RWPE2 (cell line): ENCODE measurements at regions not wholly inside any gene's neighbourhood (a gene's known extent, or its start where the extent isn't known, plus 50 kb on each side); places are given as distances from the start of the nearest gene placed in this dataset.

ENCODE experiments used
- ATAC-seq: fragments of 200-7000 bp; cut with Tn5 transposase; 3 replicates; pipeline ENCODE4 v1.9.1; 2021; ENCODE audit warnings: low read depth
- DNase-seq: peaks from one replicate; pipeline ENCODE4 v3.0.0-alpha.2; 2020; ENCODE audit warnings: low spot score
- H3K27ac ChIP-seq: fragments of 450-650 bp; 2 replicates; pipeline ENCODE4 v1.5.1; 2017; ENCODE audit warnings: mild to moderate bottlenecking; ENCODE audit not compliant: poor library complexity, severe bottlenecking
- H3K27me3 ChIP-seq: fragments of 250-450 bp; sonication (Bioruptor Pico); 2 replicates; pipeline ENCODE4 v1.5.1; 2021; ENCODE audit warnings: mild to moderate bottlenecking, moderate library complexity; ENCODE audit not compliant: insufficient read depth, poor library complexity, severe bottlenecking
- H3K36me3 ChIP-seq: fragments of 250-450 bp; sonication (Bioruptor Pico); 2 replicates; pipeline ENCODE4 v1.5.1; 2020; ENCODE audit warnings: low read depth, mild to moderate bottlenecking, moderate library complexity
- H3K4me1 ChIP-seq: fragments of 250-450 bp; sonication (Bioruptor Pico); 2 replicates; pipeline ENCODE4 v1.5.1; 2021; ENCODE audit warnings: mild to moderate bottlenecking, moderate library complexity; ENCODE audit not compliant: insufficient read depth, poor library complexity, severe bottlenecking
- H3K4me3 ChIP-seq: fragments of 250-450 bp; sonication (Bioruptor Pico); 2 replicates; pipeline ENCODE4 v1.5.1; 2021; ENCODE audit warnings: mild to moderate bottlenecking, moderate library complexity; ENCODE audit not compliant: severe bottlenecking
- H3K9me3 ChIP-seq: fragments of 250-450 bp; sonication (Bioruptor Pico); 2 replicates; pipeline ENCODE4 v1.5.1; 2021; ENCODE audit warnings: mild to moderate bottlenecking, moderate library complexity; ENCODE audit not compliant: severe bottlenecking
- TF ChIP-seq, protein P1 (sequence below): fragments of 450-650 bp; IDR thresholded peaks from one replicate; pipeline ENCODE4 v1.5.1; 2017; ENCODE audit warnings: mild to moderate bottlenecking, moderate library complexity; ENCODE audit not compliant: poor library complexity, severe bottlenecking

GRCh38 chr1:5244631-5245285 is 590.3 kb downstream of the AJAP1 start:
- TF ChIP-seq, protein P1, sequence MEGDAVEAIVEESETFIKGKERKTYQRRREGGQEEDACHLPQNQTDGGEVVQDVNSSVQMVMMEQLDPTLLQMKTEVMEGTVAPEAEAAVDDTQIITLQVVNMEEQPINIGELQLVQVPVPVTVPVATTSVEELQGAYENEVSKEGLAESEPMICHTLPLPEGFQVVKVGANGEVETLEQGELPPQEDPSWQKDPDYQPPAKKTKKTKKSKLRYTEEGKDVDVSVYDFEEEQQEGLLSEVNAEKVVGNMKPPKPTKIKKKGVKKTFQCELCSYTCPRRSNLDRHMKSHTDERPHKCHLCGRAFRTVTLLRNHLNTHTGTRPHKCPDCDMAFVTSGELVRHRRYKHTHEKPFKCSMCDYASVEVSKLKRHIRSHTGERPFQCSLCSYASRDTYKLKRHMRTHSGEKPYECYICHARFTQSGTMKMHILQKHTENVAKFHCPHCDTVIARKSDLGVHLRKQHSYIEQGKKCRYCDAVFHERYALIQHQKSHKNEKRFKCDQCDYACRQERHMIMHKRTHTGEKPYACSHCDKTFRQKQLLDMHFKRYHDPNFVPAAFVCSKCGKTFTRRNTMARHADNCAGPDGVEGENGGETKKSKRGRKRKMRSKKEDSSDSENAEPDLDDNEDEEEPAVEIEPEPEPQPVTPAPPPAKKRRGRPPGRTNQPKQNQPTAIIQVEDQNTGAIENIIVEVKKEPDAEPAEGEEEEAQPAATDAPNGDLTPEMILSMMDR = no peak
- Histone ChIP-seq H3K27ac (no peak overlapping the region), H3K4me3 (no peak overlapping the region), H3K9me3 (no peaks in the 10 kb centered on the region), H3K27me3 (no peaks in the 10 kb centered on the region), H3K4me1 (no peaks in the 10 kb centered on the region), H3K36me3 (no peaks in the 10 kb centered on the region)
- no peak for DNase-seq
- no peak for ATAC-seq

GRCh38 chr1:5242850-5243249 is 588.4 kb downstream of the AJAP1 start:
- Histone ChIP-seq H3K4me3 (no peak overlapping the region), H3K27ac (no peak overlapping the region), H3K36me3 (no peaks in the 10 kb centered on the region), H3K9me3 (no peaks in the 10 kb centered on the region), H3K4me1 (no peaks in the 10 kb centered on the region), H3K27me3 (no peaks in the 10 kb centered on the region)
- ATAC-seq (no peak), DNase-seq (no peak)
- TF ChIP-seq, protein P1 = no peak

GRCh38 chr1:5239911-5240310 is 585.5 kb downstream of the AJAP1 start:
- ATAC-seq (no peak), DNase-seq (no peak)
- Histone ChIP-seq H3K9me3 (no peaks in the 10 kb centered on the region), H3K4me3 (no peak overlapping the region), H3K36me3 (no peaks in the 10 kb centered on the region), H3K4me1 (no peaks in the 10 kb centered on the region), H3K27ac (no peak overlapping the region), H3K27me3 (no peaks in the 10 kb centered on the region)
- TF ChIP-seq, protein P1 = no peak

GRCh38 chr1:5238351-5239130 is 584.1 kb downstream of the AJAP1 start:
- no peaks in the 10 kb centered on the region for H3K9me3 ChIP-seq
- H3K4me3 ChIP-seq = no peak overlapping the region
- H3K27ac ChIP-seq = no peak overlapping the region
- H3K27me3 ChIP-seq = no peaks in the 10 kb centered on the region
- H3K36me3 ChIP-seq = no peaks in the 10 kb centered on the region
- no peak for ATAC-seq
- TF ChIP-seq, protein P1 = no peak
- DNase-seq = no peak
- no peaks in the 10 kb centered on the region for H3K4me1 ChIP-seq
